ENCODE measurements at regions not wholly inside any gene's neighbourhood (a gene's known extent, or its start where the extent isn't known, plus 50 kb on each side); places are given as distances from the start of the nearest gene placed in this dataset.

- WGBS: 81% methylated on average over 10 of the region's 10 CpGs
- no peaks in the 10 kb centered on the region for H3K4me1 ChIP-seq (ENCODE audit: control insufficient read depth, insufficient read depth, low read length)
- no peaks in the 10 kb centered on the region for H3K9me3 ChIP-seq (ENCODE audit: control insufficient read depth, low read length)
- ATAC-seq: no peak
- H3K4me3 ChIP-seq (ENCODE audit: low read length): no peak overlapping the region
- H3K27ac ChIP-seq (ENCODE audit: low read length): no peak overlapping the region
- no peaks in the 10 kb centered on the region for H3K27me3 ChIP-seq (ENCODE audit: control insufficient read depth, insufficient read depth)
- intact Hi-C loops (cut with DNase I): no loop called here
- DNase-seq: no peak
Measured at GRCh38 chr10:130542761-130543160, 406.6 kb downstream of the GLRX3 start.

DNA sequence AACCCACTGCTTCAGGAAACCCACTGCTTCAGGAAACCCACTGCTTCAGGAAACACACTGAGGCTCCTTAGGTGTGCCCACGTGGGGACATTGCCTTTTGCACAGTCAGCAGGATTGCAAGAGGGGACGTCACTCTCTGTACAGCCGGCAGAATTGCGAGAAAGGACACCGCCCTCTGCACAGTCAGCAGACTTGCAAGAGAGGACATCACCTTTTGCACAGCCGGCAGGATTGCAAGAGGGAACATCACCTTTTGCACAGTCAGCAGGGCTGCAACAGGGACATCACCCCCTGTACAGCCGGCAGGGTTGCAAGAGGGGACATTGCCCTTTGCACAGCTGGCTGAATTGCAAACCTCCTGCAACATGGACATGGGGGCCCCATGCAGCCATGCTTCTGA, 407.6 kb downstream of the GLRX3 start:
- ATAC-seq: no peak
- Histone ChIP-seq H3K9me3 (ENCODE audit: control insufficient read depth, low read length) (no peaks in the 10 kb centered on the region), H3K4me1 (ENCODE audit: control insufficient read depth, insufficient read depth, low read length) (no peaks in the 10 kb centered on the region), H3K27me3 (ENCODE audit: control insufficient read depth, insufficient read depth) (no peaks in the 10 kb centered on the region), H3K27ac (ENCODE audit: low read length) (no peak overlapping the region), H3K4me3 (ENCODE audit: low read length) (no peak overlapping the region)
- 72% methylated on average over 7 of the region's 7 CpGs for WGBS
- no peak for DNase-seq
- intact Hi-C loops (cut with DNase I): no loop called here

GRCh38 chr10:130545122-130545521, 408.9 kb downstream of the GLRX3 start:
- Histone ChIP-seq H3K4me1 (ENCODE audit: control insufficient read depth, insufficient read depth, low read length) (no peaks in the 10 kb centered on the region), H3K27ac (ENCODE audit: low read length) (no peak overlapping the region), H3K4me3 (ENCODE audit: low read length) (no peak overlapping the region), H3K27me3 (ENCODE audit: control insufficient read depth, insufficient read depth) (no peaks in the 10 kb centered on the region), H3K9me3 (ENCODE audit: control insufficient read depth, low read length) (no peaks in the 10 kb centered on the region)
- intact Hi-C loops (cut with DNase I): no loop called here
- DNase-seq (no peak), ATAC-seq (no peak)
- WGBS: 26% methylated on average over 6 of the region's 6 CpGs

- intact Hi-C loops (cut with DNase I): no loop called here
Measured at GRCh38 chr10:130545697-130546096, 409.5 kb downstream of the GLRX3 start.

GRCh38 chr10:130546841-130547240, 410.6 kb downstream of the GLRX3 start:
- Histone ChIP-seq H3K4me3 (ENCODE audit: low read length) (no peak overlapping the region), H3K27ac (ENCODE audit: low read length) (no peak overlapping the region), H3K9me3 (ENCODE audit: control insufficient read depth, low read length) (no peaks in the 10 kb centered on the region), H3K27me3 (ENCODE audit: control insufficient read depth, insufficient read depth) (no peaks in the 10 kb centered on the region), H3K4me1 (ENCODE audit: control insufficient read depth, insufficient read depth, low read length) (no peaks in the 10 kb centered on the region)
- DNase-seq: no peak
- 84% methylated on average over 7 of the region's 7 CpGs for WGBS
- ATAC-seq: no peak
- intact Hi-C loops (cut with DNase I): no loop called here

More at GRCh38 chr10:130545697-130546096, 409.5 kb downstream of the GLRX3 start:
- DNase-seq: no peak
- H3K4me1 ChIP-seq (ENCODE audit: control insufficient read depth, insufficient read depth, low read length): no peaks in the 10 kb centered on the region
- no peak for ATAC-seq
- H3K4me3 ChIP-seq (ENCODE audit: low read length): no peak overlapping the region
- WGBS: 63% methylated on average over 8 of the region's 8 CpGs
- H3K9me3 ChIP-seq (ENCODE audit: control insufficient read depth, low read length): no peaks in the 10 kb centered on the region
- no peaks in the 10 kb centered on the region for H3K27me3 ChIP-seq (ENCODE audit: control insufficient read depth, insufficient read depth)
- H3K27ac ChIP-seq (ENCODE audit: low read length): no peak overlapping the region

- Histone ChIP-seq H3K4me1 (ENCODE audit: control insufficient read depth, insufficient read depth, low read length) (no peaks in the 10 kb centered on the region), H3K27me3 (ENCODE audit: control insufficient read depth, insufficient read depth) (no peaks in the 10 kb centered on the region), H3K4me3 (ENCODE audit: low read length) (no peak overlapping the region), H3K9me3 (ENCODE audit: control insufficient read depth, low read length) (no peaks in the 10 kb centered on the region), H3K27ac (ENCODE audit: low read length) (no peak overlapping the region)
- ATAC-seq (no peak), DNase-seq (no peak)
- intact Hi-C loops (cut with DNase I): no loop called here
- whole genome bisulfite sequencing: 55% methylated on average over 4 of the region's 4 CpGs
Measured at GRCh38 chr10:130547368-130547767, 411.2 kb downstream of the GLRX3 start.

DNA sequence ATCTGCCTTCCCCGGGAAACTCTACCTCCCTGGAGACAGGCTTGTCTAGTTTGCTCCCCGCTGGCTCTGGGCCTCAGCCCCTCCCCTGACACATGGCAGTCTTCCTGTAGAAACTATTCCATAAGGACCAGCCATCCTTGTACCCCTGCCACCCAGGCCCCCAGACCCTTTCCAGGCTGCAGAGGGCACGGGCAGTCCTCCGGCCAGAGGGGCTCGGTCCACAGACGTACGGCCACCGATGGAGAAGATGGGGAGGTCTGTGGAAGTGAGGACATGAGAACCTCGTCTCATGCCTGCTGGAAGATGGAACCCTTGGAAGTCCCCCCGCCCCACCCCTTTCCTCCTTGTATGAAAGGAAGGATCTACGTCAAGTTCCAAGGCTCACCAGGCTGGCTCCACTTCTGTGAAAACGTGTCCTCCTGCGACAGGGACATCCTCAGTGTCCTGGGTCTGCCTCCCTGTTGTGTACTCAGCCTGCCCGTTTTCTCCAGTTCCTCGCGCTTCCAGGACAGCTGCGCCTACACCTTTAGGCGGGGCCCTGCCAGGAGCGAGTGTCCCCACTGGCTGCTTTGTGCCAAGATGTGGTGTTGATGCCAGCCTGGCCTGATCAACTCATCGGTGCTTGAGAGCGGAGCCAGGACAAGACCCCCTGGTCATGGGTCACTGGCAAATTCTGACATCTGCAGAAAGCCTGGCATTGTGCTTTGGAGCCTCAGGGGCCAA, 414.9 kb downstream of the GLRX3 start:
- H3K4me1 ChIP-seq (ENCODE audit: control insufficient read depth, insufficient read depth, low read length): no peaks in the 10 kb centered on the region
- no peak overlapping the region for H3K4me3 ChIP-seq (ENCODE audit: low read length)
- DNase-seq (no peak), ATAC-seq (no peak)
- intact Hi-C loops (cut with DNase I): no loop called here
- no peak overlapping the region for H3K27ac ChIP-seq (ENCODE audit: low read length)
- 83% methylated on average over 21 of the region's 21 CpGs for WGBS
- no peaks in the 10 kb centered on the region for H3K27me3 ChIP-seq (ENCODE audit: control insufficient read depth, insufficient read depth)
- no peaks in the 10 kb centered on the region for H3K9me3 ChIP-seq (ENCODE audit: control insufficient read depth, low read length)

DNA sequence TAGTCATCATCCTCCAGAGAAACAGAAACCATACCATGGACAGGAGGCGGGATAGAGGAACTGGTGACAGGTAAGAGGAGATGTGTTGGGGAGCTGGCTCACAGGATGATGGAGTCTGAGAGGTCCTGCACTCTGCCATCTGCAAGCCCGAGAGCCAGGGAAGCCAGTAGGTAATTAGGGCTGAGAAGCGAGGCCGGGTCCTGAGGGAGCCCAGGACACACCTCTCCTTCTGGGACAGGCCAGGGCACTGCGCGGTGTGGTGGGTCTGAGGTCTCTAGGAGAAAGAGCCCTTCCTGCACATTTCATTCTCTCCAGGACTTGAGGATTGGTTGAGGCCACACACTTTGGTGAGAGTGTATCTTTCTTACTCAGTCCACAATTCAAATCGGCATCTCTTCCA, 415.5 kb downstream of the GLRX3 start:
- ATAC-seq: no peak

DNA sequence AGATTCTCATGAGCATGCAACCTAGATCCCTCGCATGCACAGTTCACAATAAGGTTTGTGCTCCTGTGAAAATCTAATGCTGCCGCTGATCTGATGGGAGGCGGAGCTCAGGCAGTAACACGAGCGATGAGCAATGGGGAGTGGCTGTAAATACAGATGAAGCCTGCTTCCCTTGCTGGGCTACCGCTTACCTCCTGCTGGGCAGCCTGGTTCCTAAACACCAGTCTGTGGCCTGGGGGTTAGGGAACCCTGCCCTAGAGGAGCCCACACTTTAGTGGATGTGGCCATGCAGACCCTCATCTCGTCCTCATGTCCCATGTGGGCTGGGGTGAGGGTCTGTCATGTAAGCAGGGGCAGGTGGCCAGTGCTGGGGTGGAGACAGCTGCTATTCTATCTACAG, 417.6 kb downstream of the GLRX3 start:
- 66% methylated on average over 7 of the region's 7 CpGs for WGBS
- intact Hi-C loops (cut with DNase I): no loop called here

More for the DNA sequence above, 415.5 kb downstream of the GLRX3 start:
- 90% methylated on average over 7 of the region's 7 CpGs for WGBS
- H3K27me3 ChIP-seq (ENCODE audit: control insufficient read depth, insufficient read depth): no peaks in the 10 kb centered on the region
- H3K9me3 ChIP-seq (ENCODE audit: control insufficient read depth, low read length): no peaks in the 10 kb centered on the region
- no peak overlapping the region for H3K4me3 ChIP-seq (ENCODE audit: low read length)
- DNase-seq: no peak
- intact Hi-C loops (cut with DNase I): no loop called here
- no peaks in the 10 kb centered on the region for H3K4me1 ChIP-seq (ENCODE audit: control insufficient read depth, insufficient read depth, low read length)
- H3K27ac ChIP-seq (ENCODE audit: low read length): no peak overlapping the region

DNA sequence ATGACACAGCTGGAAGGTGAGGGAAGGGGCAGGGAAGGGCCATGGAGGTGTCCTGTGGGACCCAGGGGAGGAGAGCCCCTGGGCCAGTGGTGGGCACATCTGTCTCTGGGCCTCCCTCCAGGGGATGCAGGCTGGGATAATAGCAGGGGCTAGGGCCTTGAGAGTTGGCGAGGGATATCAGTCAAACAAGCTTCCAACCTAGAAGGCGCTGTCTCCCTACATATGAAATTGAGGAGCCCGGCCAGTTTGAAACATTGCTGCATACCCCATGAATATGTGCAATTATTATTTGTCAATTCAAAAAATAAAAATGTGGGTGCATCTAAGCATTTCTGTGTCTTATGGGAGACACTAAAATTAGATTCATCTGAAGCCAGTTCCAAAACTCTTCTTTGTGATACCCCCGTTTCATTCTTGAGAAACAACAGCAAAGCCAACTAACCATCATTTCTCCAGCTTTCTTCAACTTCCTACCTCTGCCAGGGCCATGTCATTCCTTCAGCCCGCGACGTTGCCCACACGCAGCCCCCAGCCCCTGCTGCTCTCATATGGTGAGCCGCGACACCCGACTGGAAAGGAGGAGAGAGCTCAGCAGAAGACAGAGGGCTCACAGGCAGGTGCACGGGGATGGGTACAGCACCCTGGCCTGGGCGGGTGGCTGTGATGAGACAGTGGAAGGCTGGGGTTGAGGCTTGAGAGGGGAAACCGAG, 418.7 kb downstream of the GLRX3 start:
- intact Hi-C loops (cut with DNase I): no loop called here
- no peaks in the 10 kb centered on the region for H3K27me3 ChIP-seq (ENCODE audit: control insufficient read depth, insufficient read depth)
- no peaks in the 10 kb centered on the region for H3K4me1 ChIP-seq (ENCODE audit: control insufficient read depth, insufficient read depth, low read length)
- H3K9me3 ChIP-seq (ENCODE audit: control insufficient read depth, low read length): no peaks in the 10 kb centered on the region
- 87% methylated on average over 14 of the region's 14 CpGs for WGBS
- ATAC-seq: peak in 1 of 2 donors; percentile 16
- no peak overlapping the region for H3K27ac ChIP-seq (ENCODE audit: low read length)
- H3K4me3 ChIP-seq (ENCODE audit: low read length): no peak overlapping the region
- no peak for DNase-seq

More for the DNA sequence above, 417.6 kb downstream of the GLRX3 start:
- ATAC-seq: no peak
- Histone ChIP-seq H3K27ac (ENCODE audit: low read length) (no peak overlapping the region), H3K9me3 (ENCODE audit: control insufficient read depth, low read length) (no peaks in the 10 kb centered on the region), H3K4me3 (ENCODE audit: low read length) (no peak overlapping the region), H3K4me1 (ENCODE audit: control insufficient read depth, insufficient read depth, low read length) (no peaks in the 10 kb centered on the region), H3K27me3 (ENCODE audit: control insufficient read depth, insufficient read depth) (no peaks in the 10 kb centered on the region)
- DNase-seq: no peak

DNA sequence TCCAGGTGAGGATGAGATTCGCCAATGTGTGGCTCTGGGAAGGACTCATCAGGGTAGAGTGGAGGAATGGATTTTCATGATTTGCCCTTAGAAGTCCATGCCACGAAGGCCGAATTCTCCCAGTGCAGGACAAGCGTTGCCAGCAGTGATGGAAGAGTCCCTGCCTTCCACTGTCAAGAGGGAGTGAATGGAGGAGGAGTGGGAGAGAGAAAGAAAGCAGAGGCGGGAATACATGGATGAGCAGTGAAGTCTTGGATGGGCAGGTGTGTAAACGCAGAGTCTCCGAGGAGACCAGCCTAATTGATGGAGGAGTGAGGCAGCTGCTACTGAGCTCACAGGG, 419.2 kb downstream of the GLRX3 start:
- H3K27ac ChIP-seq (ENCODE audit: low read length): no peak overlapping the region
- H3K27me3 ChIP-seq (ENCODE audit: control insufficient read depth, insufficient read depth): no peaks in the 10 kb centered on the region
- no peaks in the 10 kb centered on the region for H3K9me3 ChIP-seq (ENCODE audit: control insufficient read depth, low read length)
- DNase-seq (no peak), ATAC-seq (no peak)
- 82% methylated on average over 7 of the region's 7 CpGs for WGBS
- no peak overlapping the region for H3K4me3 ChIP-seq (ENCODE audit: low read length)
- intact Hi-C loops (cut with DNase I): no loop called here
- H3K4me1 ChIP-seq (ENCODE audit: control insufficient read depth, insufficient read depth, low read length): no peaks in the 10 kb centered on the region
